ENCODE measurements at regions not wholly inside any gene's neighbourhood (a gene's known extent, or its start where the extent isn't known, plus 50 kb on each side); places are given as distances from the start of the nearest gene placed in this dataset.

DNA sequence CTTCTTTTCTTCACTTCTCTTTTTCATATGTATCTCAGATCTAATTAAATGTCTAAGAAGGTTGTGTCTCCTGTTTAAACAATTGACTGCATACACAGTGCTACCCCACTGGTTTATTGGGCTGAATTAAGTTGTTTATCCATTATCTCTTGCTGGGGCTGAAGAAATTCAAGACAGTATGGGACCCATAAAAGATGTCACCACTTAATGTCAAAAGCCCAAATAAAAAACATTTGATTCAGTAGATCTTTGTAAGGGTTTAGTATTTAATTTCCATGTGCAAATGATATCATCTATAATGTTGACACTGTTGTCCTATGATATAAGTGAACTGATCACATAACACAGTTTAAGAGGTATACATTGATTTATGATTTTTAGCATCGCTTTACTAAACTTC, 1431.9 kb upstream of the PCDH20 start:
- TF ChIP-seq JAZF1 (CRISPR knock-in tag; IDR thresholded peaks at IDR 0.05) (no peak), RELA (CRISPR knock-in tag; IDR thresholded peaks at IDR 0.05; ENCODE audit: borderline replicate concordance) (no peak), CREM (CRISPR knock-in tag; IDR thresholded peaks at IDR 0.05) (no peak), CREB1 (CRISPR knock-in tag; IDR thresholded peaks at IDR 0.05) (no peak), TP53 (CRISPR knock-in tag; IDR thresholded peaks at IDR 0.05) (no peak), FOXJ3 (CRISPR knock-in tag; IDR thresholded peaks at IDR 0.05; ENCODE audit: borderline replicate concordance) (no peak)
- TF ChIP-seq, protein P1, sequence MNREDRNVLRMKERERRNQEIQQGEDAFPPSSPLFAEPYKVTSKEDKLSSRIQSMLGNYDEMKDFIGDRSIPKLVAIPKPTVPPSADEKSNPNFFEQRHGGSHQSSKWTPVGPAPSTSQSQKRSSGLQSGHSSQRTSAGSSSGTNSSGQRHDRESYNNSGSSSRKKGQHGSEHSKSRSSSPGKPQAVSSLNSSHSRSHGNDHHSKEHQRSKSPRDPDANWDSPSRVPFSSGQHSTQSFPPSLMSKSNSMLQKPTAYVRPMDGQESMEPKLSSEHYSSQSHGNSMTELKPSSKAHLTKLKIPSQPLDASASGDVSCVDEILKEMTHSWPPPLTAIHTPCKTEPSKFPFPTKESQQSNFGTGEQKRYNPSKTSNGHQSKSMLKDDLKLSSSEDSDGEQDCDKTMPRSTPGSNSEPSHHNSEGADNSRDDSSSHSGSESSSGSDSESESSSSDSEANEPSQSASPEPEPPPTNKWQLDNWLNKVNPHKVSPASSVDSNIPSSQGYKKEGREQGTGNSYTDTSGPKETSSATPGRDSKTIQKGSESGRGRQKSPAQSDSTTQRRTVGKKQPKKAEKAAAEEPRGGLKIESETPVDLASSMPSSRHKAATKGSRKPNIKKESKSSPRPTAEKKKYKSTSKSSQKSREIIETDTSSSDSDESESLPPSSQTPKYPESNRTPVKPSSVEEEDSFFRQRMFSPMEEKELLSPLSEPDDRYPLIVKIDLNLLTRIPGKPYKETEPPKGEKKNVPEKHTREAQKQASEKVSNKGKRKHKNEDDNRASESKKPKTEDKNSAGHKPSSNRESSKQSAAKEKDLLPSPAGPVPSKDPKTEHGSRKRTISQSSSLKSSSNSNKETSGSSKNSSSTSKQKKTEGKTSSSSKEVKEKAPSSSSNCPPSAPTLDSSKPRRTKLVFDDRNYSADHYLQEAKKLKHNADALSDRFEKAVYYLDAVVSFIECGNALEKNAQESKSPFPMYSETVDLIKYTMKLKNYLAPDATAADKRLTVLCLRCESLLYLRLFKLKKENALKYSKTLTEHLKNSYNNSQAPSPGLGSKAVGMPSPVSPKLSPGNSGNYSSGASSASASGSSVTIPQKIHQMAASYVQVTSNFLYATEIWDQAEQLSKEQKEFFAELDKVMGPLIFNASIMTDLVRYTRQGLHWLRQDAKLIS (CRISPR knock-in tag; IDR thresholded peaks at IDR 0.05; ENCODE audit: borderline replicate concordance), result no peak
- TF ChIP-seq, protein P2, sequence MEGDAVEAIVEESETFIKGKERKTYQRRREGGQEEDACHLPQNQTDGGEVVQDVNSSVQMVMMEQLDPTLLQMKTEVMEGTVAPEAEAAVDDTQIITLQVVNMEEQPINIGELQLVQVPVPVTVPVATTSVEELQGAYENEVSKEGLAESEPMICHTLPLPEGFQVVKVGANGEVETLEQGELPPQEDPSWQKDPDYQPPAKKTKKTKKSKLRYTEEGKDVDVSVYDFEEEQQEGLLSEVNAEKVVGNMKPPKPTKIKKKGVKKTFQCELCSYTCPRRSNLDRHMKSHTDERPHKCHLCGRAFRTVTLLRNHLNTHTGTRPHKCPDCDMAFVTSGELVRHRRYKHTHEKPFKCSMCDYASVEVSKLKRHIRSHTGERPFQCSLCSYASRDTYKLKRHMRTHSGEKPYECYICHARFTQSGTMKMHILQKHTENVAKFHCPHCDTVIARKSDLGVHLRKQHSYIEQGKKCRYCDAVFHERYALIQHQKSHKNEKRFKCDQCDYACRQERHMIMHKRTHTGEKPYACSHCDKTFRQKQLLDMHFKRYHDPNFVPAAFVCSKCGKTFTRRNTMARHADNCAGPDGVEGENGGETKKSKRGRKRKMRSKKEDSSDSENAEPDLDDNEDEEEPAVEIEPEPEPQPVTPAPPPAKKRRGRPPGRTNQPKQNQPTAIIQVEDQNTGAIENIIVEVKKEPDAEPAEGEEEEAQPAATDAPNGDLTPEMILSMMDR (IDR thresholded peaks at IDR 0.05), result no peak
- TF ChIP-seq, protein P3, sequence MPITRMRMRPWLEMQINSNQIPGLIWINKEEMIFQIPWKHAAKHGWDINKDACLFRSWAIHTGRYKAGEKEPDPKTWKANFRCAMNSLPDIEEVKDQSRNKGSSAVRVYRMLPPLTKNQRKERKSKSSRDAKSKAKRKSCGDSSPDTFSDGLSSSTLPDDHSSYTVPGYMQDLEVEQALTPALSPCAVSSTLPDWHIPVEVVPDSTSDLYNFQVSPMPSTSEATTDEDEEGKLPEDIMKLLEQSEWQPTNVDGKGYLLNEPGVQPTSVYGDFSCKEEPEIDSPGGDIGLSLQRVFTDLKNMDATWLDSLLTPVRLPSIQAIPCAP (CRISPR knock-in tag; IDR thresholded peaks at IDR 0.05), result no peak
